AG04450 (cell line): ENCODE measurements at regions not wholly inside any gene's neighbourhood (a gene's known extent, or its start where the extent isn't known, plus 50 kb on each side); places are given as distances from the start of the nearest gene placed in this dataset.

Source experiments
- CTCF ChIA-PET: fragments of 300-600, 350-600 bp; formaldehyde crosslinking; extraction: SDS; loops from one replicate; lab custom pipeline; 2022; ENCODE audit warnings: antibody characterized with exemption, inconsistent platforms; lab: Charles Lee
- POLR2A ChIA-PET: fragments of 350-600 bp; formaldehyde crosslinking; extraction: SDS; loops from one replicate; lab custom pipeline; 2021; ENCODE audit warnings: antibody characterized with exemption, inconsistent platforms; lab: Yijun Ruan, JAX
- DNase-seq: peaks from one replicate; pipeline ENCODE4 v3.0.0-alpha.2; 2011; ENCODE audit warnings: low read depth, low spot score
- H3K27ac ChIP-seq: one replicate; pipeline ENCODE4 v1.5.1; 2012; ENCODE audit warnings: low read depth, low read length, control low read depth
- H3K27me3 ChIP-seq: one replicate; pipeline ENCODE4 v1.6.0; 2012; ENCODE audit warnings: low read length; ENCODE audit not compliant: control insufficient read depth, insufficient read depth
- H3K4me3 ChIP-seq: 2 replicates; pipeline ENCODE4 v1.5.1; 2011; ENCODE audit warnings: mild to moderate bottlenecking, low read depth, low read length, control low read depth
- H3K9me3 ChIP-seq: 2 replicates; pipeline ENCODE4 v1.5.1; 2012; ENCODE audit warnings: low read length; ENCODE audit not compliant: control insufficient read depth, insufficient read depth
- CTCF ChIP-seq: IDR thresholded peaks from 2 replicates; pipeline ENCODE4 v1.5.1; 2011; ENCODE audit warnings: low read depth, low read length, control low read depth, inconsistent platforms

GRCh38 chr2:220842901-220843665 lies 729.0 kb downstream of the EPHA4 start:
- H3K27ac ChIP-seq, result no peak overlapping the region
- H3K4me3 ChIP-seq, result no peak overlapping the region
- H3K9me3 ChIP-seq, result no peaks in the 10 kb centered on the region
- POLR2A ChIA-PET, result no interaction called here
- no peaks in the 10 kb centered on the region for H3K27me3 ChIP-seq
- no peak for TF ChIP-seq CTCF
- CTCF ChIA-PET, result no interaction called here
- DNase-seq, result no peak

- CTCF ChIA-PET, result no interaction called here
- no peak for TF ChIP-seq CTCF
Observed at GRCh38 chr2:220845766-220846273, 726.3 kb downstream of the EPHA4 start.

DNA sequence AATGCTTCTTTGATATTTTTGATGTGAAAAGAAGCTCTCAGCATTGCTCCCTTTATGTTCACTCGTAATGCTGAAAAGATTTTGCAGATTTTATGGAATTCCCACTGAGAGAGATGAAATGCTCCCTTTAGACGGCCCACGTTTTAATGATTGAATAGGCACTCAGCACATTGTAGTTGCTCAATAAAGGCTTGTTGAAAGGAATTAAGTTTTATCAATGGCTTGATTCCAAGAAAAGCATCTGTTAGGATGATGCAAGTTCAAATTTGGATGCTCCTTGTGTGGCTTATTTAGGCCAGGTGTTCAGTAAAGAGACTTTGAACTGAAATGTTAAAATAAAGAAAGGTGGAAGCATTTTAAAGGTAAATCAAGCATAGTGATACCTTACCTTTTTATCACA lies 725.1 kb downstream of the EPHA4 start:
- TF ChIP-seq CTCF, result no peak
- CTCF ChIA-PET, result no interaction called here
- no peak overlapping the region for H3K4me3 ChIP-seq
- H3K9me3 ChIP-seq, result no peaks in the 10 kb centered on the region
- DNase-seq, result no peak
- H3K27me3 ChIP-seq, result no peaks in the 10 kb centered on the region
- POLR2A ChIA-PET, result interaction anchor here (1.2 kb wide), 1 partner anchor 66 kb away, joined by 6 read pairs; no protein-coding TSS in a partner anchor
- no peak overlapping the region for H3K27ac ChIP-seq

More at GRCh38 chr2:220845766-220846273, 726.3 kb downstream of the EPHA4 start:
- POLR2A ChIA-PET, result no interaction called here
- H3K4me3 ChIP-seq, result no peak overlapping the region
- no peaks in the 10 kb centered on the region for H3K9me3 ChIP-seq
- H3K27ac ChIP-seq, result no peak overlapping the region
- H3K27me3 ChIP-seq, result no peaks in the 10 kb centered on the region
- DNase-seq, result no peak

- no peak for TF ChIP-seq CTCF
- ChIA-PET CTCF (interaction anchor here (0.8 kb wide), 1 partner anchor 8 kb away, joined by 4 read pairs; no protein-coding TSS in a partner anchor), POLR2A (interaction anchor here (1.0 to 1.2 kb wide), 3 partner anchors 10 to 66 kb away, joined by 3 to 6 read pairs (median 3); no protein-coding TSS in a partner anchor)
- Histone ChIP-seq H3K27me3 (no peaks in the 10 kb centered on the region), H3K27ac (peak overlapping the region; percentile 32), H3K9me3 (no peaks in the 10 kb centered on the region), H3K4me3 (no peak overlapping the region)
- peak; percentile 59 for DNase-seq
Observed at GRCh38 chr2:220847589-220847988, 724.5 kb downstream of the EPHA4 start.

DNA sequence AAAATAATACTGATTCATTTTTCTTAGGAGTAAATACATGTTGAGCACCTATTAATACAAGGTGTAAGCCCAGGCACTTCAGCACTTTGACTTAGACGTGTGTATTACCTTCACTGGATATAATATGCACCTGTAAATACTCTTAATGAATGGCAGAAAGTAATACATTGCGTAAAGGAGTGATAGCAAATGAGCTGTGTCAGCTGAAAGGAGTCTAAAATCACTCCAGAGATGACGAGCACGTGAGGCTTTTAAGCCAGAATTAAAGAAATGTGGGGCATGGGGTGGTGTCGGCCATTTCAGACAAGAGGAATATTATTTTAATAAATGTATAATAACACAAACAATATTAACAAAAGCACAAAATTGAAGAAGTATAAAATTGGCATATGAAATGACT lies 722.7 kb downstream of the EPHA4 start:
- POLR2A ChIA-PET, result no interaction called here
- no peak for TF ChIP-seq CTCF
- no peak overlapping the region for H3K27ac ChIP-seq
- CTCF ChIA-PET, result no interaction called here
- no peaks in the 10 kb centered on the region for H3K27me3 ChIP-seq
- no peaks in the 10 kb centered on the region for H3K9me3 ChIP-seq
- no peak overlapping the region for H3K4me3 ChIP-seq
- DNase-seq, result no peak
